Esophagus muscularis mucosa (tissue), 4 donors: ENCODE measurements at regions not wholly inside any gene's neighbourhood (a gene's known extent, or its start where the extent isn't known, plus 50 kb on each side); places are given as distances from the start of the nearest gene placed in this dataset.

Source experiments
- CTCF ChIP-seq, 3 experiments: fragments of 200-600 bp in 2 of 3; fragments of 450-650 bp in 1 of 3; sonication (generic) in 2 of 3; IDR thresholded peaks; one replicate each; pipeline ENCODE4 v1.5.1; 2017 to 2019; ENCODE audit warnings: antibody characterized with exemption in 3 of 3, mild to moderate bottlenecking in 2 of 3, moderate library complexity in 1 of 3
- EP300 ChIP-seq: sonication (generic); formaldehyde crosslinking; IDR thresholded peaks from one replicate; pipeline ENCODE4 v1.6.1; 2017; ENCODE audit warnings: antibody characterized with exemption
- POLR2A ChIP-seq: fragments of 450-650 bp; IDR thresholded peaks from one replicate; pipeline ENCODE4 v1.6.1; 2017; ENCODE audit warnings: antibody characterized with exemption, moderate library complexity, mild to moderate bottlenecking, low read depth
- POLR2AphosphoS5 ChIP-seq, 2 donors: sonication (generic); formaldehyde crosslinking; IDR thresholded peaks; one replicate each; pipeline ENCODE4 v1.6.1; 2017; ENCODE audit warnings: antibody characterized with exemption in 2 of 2

GRCh38 chr11:29914203-29914930, 102.5 kb downstream of the KCNA4 start:
- no peak for TF ChIP-seq CTCF (IDR thresholded peaks at IDR 0.05)
- TF ChIP-seq POLR2A = no peak
- TF ChIP-seq POLR2AphosphoS5 (IDR thresholded peaks at IDR 0.05) = no peak
- no peak for TF ChIP-seq EP300
